B cell (primary cell): ENCODE measurements at regions not wholly inside any gene's neighbourhood (a gene's known extent, or its start where the extent isn't known, plus 50 kb on each side); places are given as distances from the start of the nearest gene placed in this dataset.

Experiments
- EZH2 ChIP-seq: IDR thresholded peaks from 2 replicates; pipeline ENCODE4 v1.6.1; 2012; ENCODE audit warnings: borderline replicate concordance, low read depth, mild to moderate bottlenecking, moderate library complexity, low read length; ENCODE audit not compliant: insufficient read depth, poor library complexity, severe bottlenecking
- TF ChIP-seq, protein P1 (sequence below): fragments of 200-600 bp; IDR thresholded peaks from one replicate; pipeline ENCODE4 v1.8.0; 2022; ENCODE audit warnings: antibody characterized with exemption, mild to moderate bottlenecking

DNA sequence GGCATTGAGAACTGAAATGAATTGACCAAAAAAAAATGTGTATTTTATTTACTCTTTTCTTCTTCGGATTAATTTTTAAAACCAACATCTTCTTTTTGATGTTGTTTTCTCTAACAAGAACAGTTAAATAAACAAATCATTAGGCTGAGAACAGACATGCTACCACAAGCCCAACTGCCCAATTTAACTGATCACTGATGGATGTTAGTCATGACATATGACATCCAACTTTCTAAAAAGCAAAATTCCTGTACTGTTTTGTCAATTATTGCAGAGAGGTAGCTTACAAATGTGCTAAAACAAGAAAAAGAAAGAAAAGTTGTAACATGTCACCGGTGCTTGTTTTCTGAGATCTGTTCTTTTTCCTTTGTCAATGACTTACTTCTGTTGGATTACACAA, 232.1 kb downstream of the C11orf87 start:
- TF ChIP-seq, protein P1, sequence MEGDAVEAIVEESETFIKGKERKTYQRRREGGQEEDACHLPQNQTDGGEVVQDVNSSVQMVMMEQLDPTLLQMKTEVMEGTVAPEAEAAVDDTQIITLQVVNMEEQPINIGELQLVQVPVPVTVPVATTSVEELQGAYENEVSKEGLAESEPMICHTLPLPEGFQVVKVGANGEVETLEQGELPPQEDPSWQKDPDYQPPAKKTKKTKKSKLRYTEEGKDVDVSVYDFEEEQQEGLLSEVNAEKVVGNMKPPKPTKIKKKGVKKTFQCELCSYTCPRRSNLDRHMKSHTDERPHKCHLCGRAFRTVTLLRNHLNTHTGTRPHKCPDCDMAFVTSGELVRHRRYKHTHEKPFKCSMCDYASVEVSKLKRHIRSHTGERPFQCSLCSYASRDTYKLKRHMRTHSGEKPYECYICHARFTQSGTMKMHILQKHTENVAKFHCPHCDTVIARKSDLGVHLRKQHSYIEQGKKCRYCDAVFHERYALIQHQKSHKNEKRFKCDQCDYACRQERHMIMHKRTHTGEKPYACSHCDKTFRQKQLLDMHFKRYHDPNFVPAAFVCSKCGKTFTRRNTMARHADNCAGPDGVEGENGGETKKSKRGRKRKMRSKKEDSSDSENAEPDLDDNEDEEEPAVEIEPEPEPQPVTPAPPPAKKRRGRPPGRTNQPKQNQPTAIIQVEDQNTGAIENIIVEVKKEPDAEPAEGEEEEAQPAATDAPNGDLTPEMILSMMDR = no peak
- no peak for TF ChIP-seq EZH2
